Ishikawa (cell line): ENCODE measurements at regions not wholly inside any gene's neighbourhood (a gene's known extent, or its start where the extent isn't known, plus 50 kb on each side); places are given as distances from the start of the nearest gene placed in this dataset.

Source experiments
- CEBPB ChIP-seq: IDR thresholded peaks from 2 replicates; pipeline ENCODE4 v1.6.1; 2012
- CREB1 ChIP-seq: IDR thresholded peaks from 2 replicates; pipeline ENCODE4 v1.6.1; 2012; ENCODE audit warnings: low read depth
- EGR1 ChIP-seq: IDR thresholded peaks from 2 replicates; pipeline ENCODE4 v1.6.1; 2012
- EP300 ChIP-seq: IDR thresholded peaks from 2 replicates; pipeline ENCODE4 v1.6.1; 2012; ENCODE audit warnings: borderline replicate concordance
- FOXM1 ChIP-seq: IDR thresholded peaks from 2 replicates; pipeline ENCODE4 v1.6.1; 2012; ENCODE audit warnings: low read depth, borderline replicate concordance
- MAX ChIP-seq: IDR thresholded peaks from 2 replicates; pipeline ENCODE4 v1.6.1; 2012
- NFIC ChIP-seq: IDR thresholded peaks from 2 replicates; pipeline ENCODE4 v1.6.1; 2012
- RAD21 ChIP-seq: IDR thresholded peaks from 2 replicates; pipeline ENCODE4 v1.6.1; 2012; ENCODE audit warnings: low read depth
- REST ChIP-seq: IDR thresholded peaks from 2 replicates; pipeline ENCODE4 v1.6.1; 2012; ENCODE audit warnings: low read depth, mild to moderate bottlenecking
- TAF1 ChIP-seq: IDR thresholded peaks from 2 replicates; pipeline ENCODE4 v1.6.1; 2012; ENCODE audit warnings: low read depth, mild to moderate bottlenecking
- TCF12 ChIP-seq: IDR thresholded peaks from 2 replicates; pipeline ENCODE4 v1.6.1; 2012; ENCODE audit warnings: low read depth
- TEAD4 ChIP-seq: IDR thresholded peaks from 2 replicates; pipeline ENCODE4 v1.6.1; 2012
- YY1 ChIP-seq: IDR thresholded peaks from 2 replicates; pipeline ENCODE4 v1.6.1; 2012; ENCODE audit warnings: low read depth
- ZBTB7A ChIP-seq: IDR thresholded peaks from 2 replicates; pipeline ENCODE4 v1.6.1; 2012; ENCODE audit warnings: low read depth
- TF ChIP-seq, protein P1 (sequence below): IDR thresholded peaks from 2 replicates; pipeline ENCODE4 v1.6.1; 2012

DNA sequence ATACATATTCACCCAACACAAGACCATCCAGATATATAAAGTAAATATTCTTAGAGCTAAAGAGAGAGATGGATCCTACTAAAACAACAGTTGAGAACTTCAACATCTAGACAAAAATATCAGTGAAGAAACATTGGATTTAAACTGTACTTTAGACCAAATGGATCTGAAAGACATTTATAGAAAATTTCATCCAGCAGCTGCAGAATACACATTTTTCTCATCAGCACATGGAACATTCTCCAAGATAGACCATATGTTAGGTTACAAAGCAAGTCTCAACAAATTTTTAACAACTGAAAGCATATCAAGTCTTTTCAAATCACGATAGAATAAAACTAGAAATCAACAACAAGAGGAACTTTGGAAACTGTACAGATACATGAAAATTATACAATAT lies 369.0 kb upstream of the CCDC54 start:
- TF ChIP-seq EGR1: no peak
- TF ChIP-seq TEAD4: no peak
- TF ChIP-seq, protein P1, sequence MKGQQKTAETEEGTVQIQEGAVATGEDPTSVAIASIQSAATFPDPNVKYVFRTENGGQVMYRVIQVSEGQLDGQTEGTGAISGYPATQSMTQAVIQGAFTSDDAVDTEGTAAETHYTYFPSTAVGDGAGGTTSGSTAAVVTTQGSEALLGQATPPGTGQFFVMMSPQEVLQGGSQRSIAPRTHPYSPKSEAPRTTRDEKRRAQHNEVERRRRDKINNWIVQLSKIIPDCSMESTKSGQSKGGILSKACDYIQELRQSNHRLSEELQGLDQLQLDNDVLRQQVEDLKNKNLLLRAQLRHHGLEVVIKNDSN: no peak
- TF ChIP-seq TCF12: no peak
- no peak for TF ChIP-seq MAX
- TF ChIP-seq CEBPB: no peak

DNA sequence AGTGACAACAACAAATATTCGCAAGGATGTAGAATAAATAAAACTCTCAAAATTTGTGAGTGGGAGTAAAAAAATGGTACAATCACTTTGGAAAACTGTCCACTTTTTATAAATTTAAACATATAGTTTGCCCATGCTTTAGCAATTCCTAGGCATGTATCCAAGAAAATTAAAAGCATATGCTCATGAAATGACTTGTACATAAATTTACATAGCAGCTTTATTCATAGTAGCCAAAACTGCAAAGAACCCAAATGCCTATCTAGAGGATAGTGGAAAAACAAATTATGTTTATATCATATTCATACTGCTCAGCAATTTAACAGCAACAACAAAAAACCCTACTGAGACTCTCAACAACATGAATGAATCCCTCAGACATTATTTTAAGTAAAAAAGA lies 363.6 kb upstream of the CCDC54 start:
- TF ChIP-seq FOXM1 (no peak), CEBPB (no peak), REST (no peak), YY1 (no peak), TEAD4 (no peak), EGR1 (no peak), TAF1 (no peak), ZBTB7A (no peak), TCF12 (no peak), NFIC (no peak), MAX (no peak), RAD21 (no peak), EP300 (no peak), CREB1 (no peak)
- TF ChIP-seq, protein P1: no peak

- TF ChIP-seq NFIC: no peak
- no peak for TF ChIP-seq EP300
- TF ChIP-seq FOXM1: no peak
- TF ChIP-seq TEAD4: no peak
- no peak for TF ChIP-seq TCF12
- TF ChIP-seq REST: no peak
- no peak for TF ChIP-seq CREB1
- TF ChIP-seq ZBTB7A: no peak
- no peak for TF ChIP-seq MAX
- no peak for TF ChIP-seq RAD21
Observed at GRCh38 chr3:107024551-107025026, 352.6 kb upstream of the CCDC54 start.

GRCh38 chr3:107025961-107026360 lies 351.3 kb upstream of the CCDC54 start:
- TF ChIP-seq EP300: no peak
- TF ChIP-seq, protein P1: no peak
- TF ChIP-seq TEAD4: no peak
- TF ChIP-seq REST: no peak
- TF ChIP-seq TCF12: no peak
- no peak for TF ChIP-seq TAF1
- TF ChIP-seq RAD21: no peak
- no peak for TF ChIP-seq CREB1
- no peak for TF ChIP-seq EGR1
- TF ChIP-seq ZBTB7A: no peak
- TF ChIP-seq MAX: no peak
- no peak for TF ChIP-seq CEBPB
- no peak for TF ChIP-seq YY1
- TF ChIP-seq FOXM1: no peak
- TF ChIP-seq NFIC: no peak
